ENCODE measurements at regions not wholly inside any gene's neighbourhood (a gene's known extent, or its start where the extent isn't known, plus 50 kb on each side); places are given as distances from the start of the nearest gene placed in this dataset.

DNA sequence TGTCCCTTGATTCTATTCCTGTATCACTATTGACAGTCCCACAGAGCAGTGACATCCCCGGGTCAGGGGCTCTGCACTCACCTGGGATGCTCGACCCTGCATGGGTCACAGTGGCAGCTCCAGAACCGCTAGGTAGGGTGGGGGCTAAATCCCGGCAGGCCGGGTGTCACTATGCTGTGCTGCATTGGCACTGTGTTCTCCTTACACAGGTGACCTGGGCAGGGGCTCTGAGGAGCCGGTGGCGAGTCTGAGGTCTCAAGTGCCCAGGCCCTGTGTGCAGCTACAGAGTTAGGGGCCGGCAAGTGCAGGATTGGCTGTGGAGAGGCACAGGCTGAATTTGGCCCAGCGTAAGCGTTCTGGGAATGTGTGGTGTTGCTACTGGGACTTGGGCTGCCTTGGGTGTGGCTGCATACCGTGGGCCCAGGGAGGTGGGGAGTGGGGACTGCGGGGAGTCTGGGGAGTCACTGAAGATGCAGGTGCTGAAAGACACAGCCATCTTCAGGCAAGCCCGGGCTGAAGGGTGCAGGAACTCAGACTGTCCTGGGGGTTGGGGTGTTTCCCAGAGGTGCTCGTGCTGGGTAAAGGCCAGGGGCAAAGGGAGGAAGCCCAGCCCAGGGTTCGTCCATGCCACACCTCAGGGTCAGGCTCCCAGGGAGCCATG lies 102.6 kb upstream of the PRR20G start:
- POLR2A ChIA-PET = no interaction called here
- Mint-ChIP-seq H3K27me3 (peaks cover 9% of the 10 kb centered on the region), H3K4me1 (no peaks in the 10 kb centered on the region), H3K36me3 (ENCODE audit: low read depth) (no peaks in the 10 kb centered on the region), H3K9me3 (no peaks in the 10 kb centered on the region), H3K4me3 (no peak overlapping the region), H3K27ac (no peak overlapping the region)
- no peak for ATAC-seq (ENCODE audit: low read depth)
- intact Hi-C loops (cut with micrococcal nuclease) = no loop called here
- TF ChIP-seq, protein P1, sequence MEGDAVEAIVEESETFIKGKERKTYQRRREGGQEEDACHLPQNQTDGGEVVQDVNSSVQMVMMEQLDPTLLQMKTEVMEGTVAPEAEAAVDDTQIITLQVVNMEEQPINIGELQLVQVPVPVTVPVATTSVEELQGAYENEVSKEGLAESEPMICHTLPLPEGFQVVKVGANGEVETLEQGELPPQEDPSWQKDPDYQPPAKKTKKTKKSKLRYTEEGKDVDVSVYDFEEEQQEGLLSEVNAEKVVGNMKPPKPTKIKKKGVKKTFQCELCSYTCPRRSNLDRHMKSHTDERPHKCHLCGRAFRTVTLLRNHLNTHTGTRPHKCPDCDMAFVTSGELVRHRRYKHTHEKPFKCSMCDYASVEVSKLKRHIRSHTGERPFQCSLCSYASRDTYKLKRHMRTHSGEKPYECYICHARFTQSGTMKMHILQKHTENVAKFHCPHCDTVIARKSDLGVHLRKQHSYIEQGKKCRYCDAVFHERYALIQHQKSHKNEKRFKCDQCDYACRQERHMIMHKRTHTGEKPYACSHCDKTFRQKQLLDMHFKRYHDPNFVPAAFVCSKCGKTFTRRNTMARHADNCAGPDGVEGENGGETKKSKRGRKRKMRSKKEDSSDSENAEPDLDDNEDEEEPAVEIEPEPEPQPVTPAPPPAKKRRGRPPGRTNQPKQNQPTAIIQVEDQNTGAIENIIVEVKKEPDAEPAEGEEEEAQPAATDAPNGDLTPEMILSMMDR (IDR thresholded peaks at IDR 0.05) = no peak
- no peak for DNase-seq
- CTCF ChIA-PET = no interaction called here

DNA sequence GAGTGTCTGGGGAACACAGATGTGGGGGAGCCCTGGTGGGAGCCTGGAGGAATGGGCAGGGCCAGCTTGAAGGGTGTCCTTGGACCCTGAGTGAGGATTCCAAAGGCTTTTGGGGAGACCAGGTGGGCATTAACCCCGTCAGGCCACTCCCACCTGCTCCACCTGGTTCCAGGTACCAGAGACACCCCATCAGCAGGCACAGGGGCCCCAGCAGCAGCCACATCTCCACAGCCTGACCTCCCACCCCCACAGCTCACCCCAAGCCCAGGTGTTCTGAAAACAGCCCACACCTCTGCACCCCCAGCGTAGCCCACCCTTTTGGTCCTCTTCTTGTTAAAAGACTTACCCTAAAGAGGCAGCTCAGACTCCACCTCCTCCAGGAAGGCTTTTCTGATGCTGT lies 102.1 kb upstream of the PRR20G start:
- Mint-ChIP-seq H3K4me3 (no peak overlapping the region), H3K27me3 (peaks cover 9% of the 10 kb centered on the region), H3K27ac (no peak overlapping the region), H3K36me3 (ENCODE audit: low read depth) (no peaks in the 10 kb centered on the region), H3K9me3 (no peaks in the 10 kb centered on the region), H3K4me1 (no peaks in the 10 kb centered on the region)
- ChIA-PET CTCF (no interaction called here), POLR2A (no interaction called here)
- no peak for ATAC-seq (ENCODE audit: low read depth)
- intact Hi-C loops (cut with micrococcal nuclease) = no loop called here
- DNase-seq = no peak
- TF ChIP-seq, protein P1 (IDR thresholded peaks at IDR 0.05) = no peak

DNA sequence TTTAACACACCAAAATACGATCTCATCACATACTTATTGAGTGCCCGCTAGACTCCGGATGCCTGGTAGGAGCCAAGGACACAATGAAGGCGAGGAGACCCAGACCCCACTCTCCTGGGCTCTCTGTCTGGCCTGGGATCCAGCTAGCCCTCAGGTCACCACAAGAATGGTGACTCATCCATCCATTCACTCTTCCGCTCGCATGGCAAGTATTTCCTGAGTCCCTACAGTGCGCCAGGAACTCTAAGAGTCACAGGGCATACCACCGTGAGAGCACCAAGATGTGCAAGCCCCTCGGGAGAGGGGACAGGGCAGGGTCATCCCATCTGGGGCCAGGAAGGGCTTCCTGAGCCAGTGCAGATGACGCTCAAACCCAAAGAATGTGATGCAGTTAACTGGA lies 101.6 kb upstream of the PRR20G start:
- Mint-ChIP-seq H3K4me1 (no peaks in the 10 kb centered on the region), H3K27ac (no peak overlapping the region), H3K36me3 (ENCODE audit: low read depth) (no peaks in the 10 kb centered on the region), H3K4me3 (no peak overlapping the region), H3K27me3 (peaks cover 8% of the 10 kb centered on the region), H3K9me3 (no peaks in the 10 kb centered on the region)
- no peak for ATAC-seq (ENCODE audit: low read depth)
- no peak for DNase-seq
- CTCF ChIA-PET = no interaction called here
- intact Hi-C loops (cut with micrococcal nuclease) = no loop called here
- TF ChIP-seq, protein P1 (IDR thresholded peaks at IDR 0.05) = no peak
- POLR2A ChIA-PET = no interaction called here

DNA sequence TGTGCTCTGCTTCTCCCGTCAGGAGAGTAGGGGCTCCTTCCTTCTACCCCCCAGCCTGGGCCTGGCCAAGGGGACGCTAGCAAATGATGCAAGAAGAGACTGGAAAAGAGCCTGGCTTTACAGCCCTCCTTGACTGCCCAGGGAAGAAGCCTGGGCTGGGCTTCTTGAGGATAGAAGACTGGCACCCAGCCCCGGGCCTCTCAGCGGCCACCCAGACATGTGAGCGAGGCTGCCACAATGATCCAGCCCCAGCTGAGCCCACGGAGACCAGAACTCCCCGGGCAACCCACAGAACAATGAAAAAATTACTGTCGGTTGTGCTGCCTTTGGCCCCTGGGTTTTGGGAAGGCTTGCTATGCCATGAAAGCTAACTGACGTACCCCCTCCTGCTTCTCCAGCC lies 100.6 kb upstream of the PRR20G start:
- H3K27ac Mint-ChIP-seq = no peak overlapping the region
- H3K27me3 Mint-ChIP-seq = peaks cover 7% of the 10 kb centered on the region
- H3K9me3 Mint-ChIP-seq = no peaks in the 10 kb centered on the region
- H3K36me3 Mint-ChIP-seq (ENCODE audit: low read depth) = no peaks in the 10 kb centered on the region
- ChIA-PET CTCF (no interaction called here), POLR2A (no interaction called here)
- no peak for DNase-seq
- H3K4me3 Mint-ChIP-seq = no peak overlapping the region
- intact Hi-C loops (cut with micrococcal nuclease) = no loop called here
- TF ChIP-seq, protein P1 (IDR thresholded peaks at IDR 0.05) = no peak
- no peaks in the 10 kb centered on the region for H3K4me1 Mint-ChIP-seq
- no peak for ATAC-seq (ENCODE audit: low read depth)

DNA sequence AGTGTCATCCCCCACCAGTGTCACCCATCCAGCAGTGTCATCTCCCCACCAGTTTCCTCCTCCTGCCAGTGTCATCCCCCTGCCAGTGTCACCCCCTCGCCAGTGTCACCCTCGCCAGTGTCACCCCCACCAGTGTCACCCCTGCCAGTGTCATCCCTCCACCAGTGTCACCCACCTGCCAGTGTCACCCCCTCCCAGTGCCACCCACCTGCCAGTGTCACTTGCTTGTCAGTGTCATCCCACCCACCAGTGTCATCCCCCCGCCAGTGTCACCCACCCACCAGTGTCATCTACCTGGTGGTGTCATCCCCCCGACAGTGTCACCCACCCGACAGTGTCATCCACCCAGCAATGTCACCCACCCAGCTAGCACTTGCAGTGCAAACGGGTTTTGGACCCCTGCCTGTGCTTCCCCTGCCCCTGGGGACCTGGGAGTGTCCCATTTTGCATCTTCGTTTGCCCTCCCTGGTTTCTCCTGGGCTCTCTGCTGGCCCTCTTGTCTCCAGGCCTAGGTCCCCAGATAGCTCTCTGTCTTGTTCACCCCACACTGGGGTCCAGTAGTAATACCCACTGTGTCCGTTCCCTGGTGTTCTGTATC lies 99.8 kb upstream of the PRR20G start:
- DNase-seq (no peak), ATAC-seq (ENCODE audit: low read depth) (no peak)
- Mint-ChIP-seq H3K27me3 (peaks cover 7% of the 10 kb centered on the region), H3K27ac (no peak overlapping the region), H3K36me3 (ENCODE audit: low read depth) (no peaks in the 10 kb centered on the region), H3K4me1 (no peaks in the 10 kb centered on the region), H3K4me3 (no peak overlapping the region), H3K9me3 (no peaks in the 10 kb centered on the region)
- POLR2A ChIA-PET = no interaction called here
- intact Hi-C loops (cut with micrococcal nuclease) = no loop called here
- CTCF ChIA-PET = no interaction called here
- TF ChIP-seq, protein P1 (IDR thresholded peaks at IDR 0.05) = no peak

Measured in activated B cell treated with CpG ODN at 0.5 μM for 24 hours (primary cell).